Inferior parietal cortex (tissue), 1 donor: ENCODE measurements at regions not wholly inside any gene's neighbourhood (a gene's known extent, or its start where the extent isn't known, plus 50 kb on each side); places are given as distances from the start of the nearest gene placed in this dataset.
"Not testable (repeated sequence)": the region's sequence is repeated elsewhere in the genome, so short reads cannot be mapped to it uniquely, and the experiment has no call there.

Experiments used
- DNase-seq: peaks from one replicate; pipeline ENCODE4 v3.0.0-alpha.2; 2016; ENCODE audit errors: extremely low spot score

DNA sequence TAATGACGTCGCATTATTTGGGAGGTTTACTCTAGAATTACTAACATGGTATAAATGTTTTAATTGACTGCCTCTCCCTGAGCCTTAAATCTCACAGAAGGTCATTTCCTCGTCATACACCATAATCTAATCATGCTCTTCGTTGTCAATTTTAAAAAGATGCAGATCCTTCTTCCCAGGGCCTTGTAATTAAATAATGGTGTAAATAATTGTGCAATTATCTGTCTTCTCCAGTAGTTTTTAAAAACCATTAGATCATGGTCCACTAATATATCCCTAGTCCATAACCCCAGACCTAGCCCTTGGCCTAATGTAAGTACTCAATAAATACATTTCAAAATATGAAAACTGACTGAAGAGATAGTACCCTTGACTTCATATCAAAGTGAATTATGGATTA, 181.5 kb upstream of the GNAI1 start:
- DNase-seq, result no peak

DNA sequence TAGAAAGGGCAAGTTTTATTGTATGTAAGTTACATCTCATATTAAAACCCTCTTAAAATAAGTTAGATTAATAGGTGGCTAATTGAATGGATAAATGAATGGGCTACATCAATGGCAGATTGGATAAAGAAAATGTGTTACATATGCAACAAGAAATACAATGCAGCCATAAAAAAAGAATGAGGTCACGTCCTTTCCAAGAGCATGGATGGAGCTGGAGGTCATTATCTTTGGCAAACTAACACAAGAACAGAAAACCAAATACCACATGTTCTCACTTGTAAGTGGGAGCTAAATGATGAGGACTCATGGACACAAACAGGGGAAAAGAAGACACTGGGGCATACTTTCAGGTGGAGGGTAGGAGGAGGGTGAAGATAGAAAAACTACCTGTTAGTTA, 182.2 kb upstream of the GNAI1 start:
- DNase-seq, result no peak

GRCh38 chr7:79951415-79951814, 183.2 kb upstream of the GNAI1 start:
- no peak for DNase-seq

DNA sequence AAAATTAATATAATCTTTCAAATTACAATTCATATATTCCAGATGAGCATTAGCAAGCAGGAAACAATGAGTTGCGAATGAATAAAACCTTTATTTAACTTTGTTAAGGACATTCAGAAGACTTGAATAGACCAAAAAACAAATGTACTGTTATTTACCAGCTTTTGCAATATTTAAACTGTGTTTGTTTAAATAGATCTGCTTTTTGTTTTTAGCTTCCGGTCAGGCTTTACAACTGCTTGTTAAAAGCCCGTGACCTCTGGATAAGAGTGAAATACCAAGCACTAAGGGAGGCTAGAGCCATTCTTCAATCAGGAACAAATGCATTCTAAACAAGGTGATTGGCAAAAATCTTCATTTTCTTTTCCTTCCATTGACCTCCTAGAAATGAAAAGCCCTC, 184.9 kb upstream of the GNAI1 start:
- no peak for DNase-seq

DNA sequence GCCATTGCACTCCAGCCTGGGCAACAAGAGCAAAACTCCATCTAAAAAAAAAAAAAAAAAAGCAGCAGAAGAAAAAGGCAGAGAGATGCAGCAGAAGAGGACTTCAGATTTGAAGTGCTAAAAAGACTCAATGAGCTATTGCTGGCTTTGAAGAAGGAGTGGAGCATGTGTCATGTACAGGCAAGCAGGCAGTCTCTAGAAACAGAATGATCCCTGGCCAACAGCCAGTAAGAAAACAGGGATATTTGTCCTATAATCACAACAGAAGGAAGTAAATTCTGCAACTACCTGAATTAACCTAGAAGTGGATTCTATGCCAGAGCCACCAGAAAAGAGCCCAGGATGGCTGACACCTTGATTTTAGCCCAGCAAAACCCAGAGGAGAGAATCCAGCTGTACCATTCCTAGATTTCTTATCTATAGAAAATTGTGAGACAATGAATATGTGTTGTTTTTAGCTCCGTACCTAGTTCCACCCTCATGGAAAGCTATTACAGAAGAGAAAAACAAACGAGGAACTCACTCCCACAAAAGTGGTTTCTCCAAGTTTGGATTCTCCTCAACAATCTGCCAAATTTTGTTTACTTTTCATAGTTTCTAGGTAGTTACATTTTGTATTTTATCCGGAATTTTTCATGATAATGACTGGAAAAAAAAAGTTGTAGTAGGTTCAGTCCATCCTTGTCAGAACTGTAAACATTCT, 198.2 kb upstream of the GNAI1 start:
- DNase-seq, result no peak

DNA sequence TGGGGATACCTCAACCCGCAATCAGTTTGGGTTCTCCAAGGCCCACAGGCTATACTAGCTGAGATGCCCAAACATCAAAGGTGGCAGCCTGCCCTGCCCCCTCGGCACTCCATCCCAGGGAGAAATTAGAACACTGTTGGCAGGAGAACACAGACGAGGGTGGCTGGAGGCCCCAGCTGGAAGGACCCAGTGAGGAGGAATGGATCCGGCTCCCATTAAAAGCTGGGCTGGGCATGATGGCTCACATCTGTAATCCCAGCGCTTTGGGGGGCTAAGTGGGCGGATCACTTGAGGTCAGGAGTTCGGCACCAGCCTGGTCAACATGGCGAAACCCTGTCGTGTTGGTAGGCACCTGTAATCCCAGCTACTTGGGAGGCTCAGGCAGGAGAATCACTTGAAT, 199.9 kb upstream of the GNAI1 start:
- no peak for DNase-seq

DNA sequence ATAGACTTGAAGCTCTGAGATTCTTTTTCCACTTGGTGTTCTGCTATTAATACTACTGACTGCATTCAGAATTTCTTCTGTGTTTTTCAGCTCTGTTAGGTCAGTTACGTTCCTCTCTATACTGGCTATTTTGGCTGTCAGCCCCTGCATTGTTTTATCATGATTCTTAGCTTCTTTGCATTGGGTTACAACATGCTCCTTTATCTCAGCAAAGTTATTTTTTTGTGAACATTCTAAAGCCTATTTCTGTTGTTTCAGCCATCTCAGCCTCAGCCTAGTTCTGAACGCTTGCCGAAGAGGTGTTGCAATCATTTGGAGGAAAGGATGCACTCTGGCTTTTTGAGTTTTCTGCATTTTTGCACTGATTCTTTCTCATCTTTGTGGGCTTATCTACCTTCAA, 201.5 kb upstream of the GNAI1 start:
- no peak for DNase-seq

- no peak for DNase-seq
Measured at GRCh38 chr7:79930604-79931003, 204.0 kb upstream of the GNAI1 start.

GRCh38 chr7:79927116-79927515, 207.5 kb upstream of the GNAI1 start:
- DNase-seq, result no peak

- DNase-seq, result no peak
Measured at GRCh38 chr7:79923953-79924352, 210.7 kb upstream of the GNAI1 start.

DNA sequence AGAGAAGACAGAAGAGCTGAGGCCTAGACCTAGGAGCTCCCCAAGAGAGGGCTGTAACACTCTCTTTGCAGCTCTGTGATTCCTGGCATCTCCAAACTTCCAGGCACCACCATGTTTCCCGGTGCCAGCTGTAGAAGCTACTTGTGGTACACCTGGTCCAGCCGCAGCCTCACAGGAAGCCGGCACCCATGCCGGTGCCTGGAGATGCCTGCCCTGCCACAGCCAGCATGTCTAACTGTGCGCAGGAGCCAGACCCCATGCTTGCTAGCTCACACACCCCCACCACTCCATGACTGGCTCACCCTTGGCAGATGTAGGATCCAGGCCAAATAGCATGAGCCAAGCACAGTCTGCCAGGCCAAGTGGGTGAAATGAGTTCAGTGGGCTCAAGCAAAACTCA, 211.7 kb upstream of the GNAI1 start:
- no peak for DNase-seq

GRCh38 chr7:79921976-79922375, 212.7 kb upstream of the GNAI1 start:
- no peak for DNase-seq

GRCh38 chr7:79918632-79919031, 216.0 kb upstream of the GNAI1 start:
- not testable (repeated sequence) for DNase-seq

- not testable (repeated sequence) for DNase-seq
Measured at GRCh38 chr7:79915346-79915745, 219.3 kb upstream of the GNAI1 start.

GRCh38 chr7:79912213-79912633, 222.4 kb upstream of the GNAI1 start:
- DNase-seq, result no peak

DNA sequence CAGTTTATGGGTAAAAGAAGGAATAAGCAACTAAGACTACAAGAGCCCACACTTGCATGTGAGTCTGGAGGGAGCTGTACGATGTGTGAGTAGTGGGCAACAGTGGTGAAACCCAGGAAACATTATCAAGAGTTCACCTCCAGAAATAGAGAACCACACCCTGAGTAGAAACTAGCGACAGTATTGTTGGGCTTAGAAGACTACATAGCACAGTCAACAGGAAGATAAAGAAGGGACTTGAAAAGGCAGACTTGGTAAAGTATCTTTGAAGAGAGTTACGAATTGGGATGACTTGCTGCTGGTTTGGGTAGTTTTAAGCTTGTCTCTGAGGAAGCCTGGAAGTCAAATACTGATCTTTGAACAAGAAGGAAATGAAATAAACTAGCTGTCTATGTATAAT, 223.2 kb upstream of the GNAI1 start:
- DNase-seq, result no peak

DNA sequence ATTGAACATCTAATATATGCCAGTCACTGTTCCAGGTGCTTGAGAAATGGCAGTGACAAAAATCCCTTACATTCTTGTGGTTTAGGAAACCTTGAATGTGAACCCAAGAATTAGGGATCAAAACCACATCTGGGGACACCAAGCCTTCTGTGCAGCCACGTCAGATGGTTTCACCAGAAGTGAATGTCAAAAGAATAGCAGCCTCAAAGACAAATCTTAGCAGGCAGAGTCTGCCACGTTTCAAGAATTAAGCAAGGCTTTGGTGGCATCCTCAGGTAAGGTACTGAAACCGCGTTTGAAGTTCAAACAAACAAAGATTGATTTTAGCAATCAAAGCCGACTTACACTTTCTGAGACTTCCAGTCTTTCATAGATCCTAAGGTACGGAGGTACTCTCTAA, 225.5 kb upstream of the GNAI1 start:
- no peak for DNase-seq

- no peak for DNase-seq
Measured at GRCh38 chr7:79897166-79897565, 237.5 kb upstream of the GNAI1 start.

- no peak for DNase-seq
Measured at GRCh38 chr7:79893991-79894390, 240.6 kb upstream of the GNAI1 start.

DNA sequence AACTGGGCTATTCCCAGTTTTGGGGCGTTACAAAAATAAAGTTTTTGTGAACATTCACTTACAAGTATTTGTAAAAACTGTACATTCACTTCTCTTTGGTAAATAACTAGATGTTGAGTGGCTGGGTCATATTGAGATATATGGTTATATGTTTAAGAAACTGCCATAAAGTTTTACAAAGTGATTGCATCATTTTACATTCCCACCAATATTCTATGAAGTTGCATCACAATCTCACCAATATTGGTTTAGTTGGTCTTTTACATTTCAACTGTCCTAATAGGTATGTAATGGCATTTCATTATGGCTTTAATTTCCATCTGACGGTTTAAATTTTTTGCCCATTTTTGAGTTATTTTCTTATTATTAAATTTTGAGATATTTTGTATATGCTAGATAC, 251.7 kb upstream of the GNAI1 start:
- no peak for DNase-seq

GRCh38 chr7:79880312-79880711, 254.3 kb upstream of the GNAI1 start:
- DNase-seq, result no peak

GRCh38 chr7:79877874-79878465, 256.7 kb upstream of the GNAI1 start:
- DNase-seq, result no peak

DNA sequence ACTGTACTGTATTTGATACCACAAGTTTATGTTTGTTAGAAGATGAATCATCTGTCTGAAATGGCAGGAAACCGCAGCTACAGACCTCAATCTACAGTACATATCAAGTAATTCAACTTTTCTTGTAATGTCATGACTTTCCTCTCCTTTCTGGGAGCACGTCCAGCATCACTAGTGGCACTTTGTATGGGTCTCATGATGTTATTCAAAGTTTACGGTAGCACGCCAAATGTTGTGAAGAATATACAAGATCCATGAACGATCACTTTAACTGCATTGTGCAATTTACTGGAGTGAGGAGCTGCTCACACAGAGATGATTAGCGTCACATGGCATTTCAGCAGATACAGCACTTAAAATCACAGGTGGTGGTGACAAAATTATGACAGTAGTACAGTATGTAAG, 257.8 kb upstream of the GNAI1 start:
- no peak for DNase-seq

DNA sequence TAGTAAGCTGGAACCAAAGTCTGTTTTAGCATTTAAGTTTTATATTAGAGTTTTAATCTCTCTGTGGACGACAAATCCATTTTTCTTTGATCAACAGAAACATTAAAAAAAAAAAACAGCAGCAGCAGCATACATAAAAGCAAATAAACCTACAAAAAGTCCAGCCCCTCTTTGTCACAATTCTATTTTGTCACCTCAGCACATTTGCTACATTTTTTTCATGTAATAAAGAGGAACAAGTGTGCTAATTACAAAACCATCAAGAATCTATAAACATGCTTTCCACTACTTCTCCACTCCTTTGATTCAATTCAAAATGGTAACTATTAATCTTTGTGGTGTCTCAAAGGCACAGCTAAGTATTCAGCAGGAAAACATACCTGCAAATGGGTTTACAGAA, 259.8 kb upstream of the GNAI1 start:
- no peak for DNase-seq
